ENCODE measurements at regions not wholly inside any gene's neighbourhood (a gene's known extent, or its start where the extent isn't known, plus 50 kb on each side); places are given as distances from the start of the nearest gene placed in this dataset.

DNA sequence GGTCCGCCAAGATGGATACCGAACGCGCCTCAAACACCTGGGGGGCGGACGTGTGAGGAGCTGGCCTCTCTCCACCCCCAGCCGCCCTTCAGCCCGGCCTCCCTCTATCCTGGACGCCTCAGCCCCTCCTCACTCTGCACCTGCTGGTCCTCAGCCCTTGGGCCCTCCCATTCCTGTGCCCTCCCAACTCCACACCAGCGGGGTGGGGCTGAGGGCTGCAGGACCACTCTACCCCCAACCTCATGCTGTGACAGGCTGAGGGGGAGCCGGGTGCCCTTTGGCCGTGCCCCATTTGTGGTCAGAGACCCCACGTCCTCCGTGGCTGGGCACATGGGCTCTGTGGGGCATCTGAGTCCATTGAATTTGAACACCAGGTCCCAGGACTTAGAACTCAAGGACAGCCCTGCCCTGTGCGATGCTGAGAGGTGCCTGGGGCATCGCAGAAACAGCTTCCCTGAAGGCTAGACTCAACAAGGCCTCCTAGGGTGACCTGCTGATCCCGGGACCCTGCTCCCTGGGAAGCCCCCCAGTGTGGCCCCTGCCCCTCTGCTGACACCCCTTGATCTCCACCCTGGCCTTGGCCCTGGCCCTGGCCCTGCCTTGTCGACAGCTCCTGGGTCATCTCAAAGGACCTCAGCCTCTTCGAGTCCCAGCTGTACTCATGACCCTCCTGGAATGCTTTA, 82.0 kb upstream of the SFSWAP start:
- in situ Hi-C loops (cut with MboI) (loop anchor here (5.0 kb wide), 1 partner anchor 297 kb away; no protein-coding TSS in a partner anchor), intact Hi-C loops (cut with micrococcal nuclease) (no loop called here)
- Histone ChIP-seq H3K27ac (ENCODE audit: extremely low read depth, low read depth, low read length) (no peak overlapping the region; the same call in 2 of the 3 replicates), H2AFZ (ENCODE audit: low read depth, low read length) (no peak overlapping the region), H3K4me3 (no peak overlapping the region), H3K4me1 (replicated peaks in 1 of 2; ENCODE audit: control insufficient read depth in 2 of 2, insufficient read depth in 2 of 2, low read length in 2 of 2) (peaks cover 15 to 39% of the 10 kb centered on the region in 2 experiments), H3K9me1 (ENCODE audit: control insufficient read depth, insufficient read depth, low read length) (peaks cover under 1% of the 10 kb centered on the region), H3K4me2 (ENCODE audit: insufficient read depth, low read length) (no peak overlapping the region), H3K9ac (ENCODE audit: insufficient read depth in 1 of 2, low read depth in 2 of 2, low read length in 2 of 2) (no peak overlapping the region), H3K9me3 (replicated peaks; ENCODE audit: control insufficient read depth, insufficient read depth, low read depth, low read length) (no peaks in the 10 kb centered on the region), H3K27me3 (ENCODE audit: control insufficient read depth in 2 of 2, insufficient read depth in 2 of 2, low read length in 2 of 2) (no peaks in the 10 kb centered on the region), H3K36me3 (ENCODE audit: control insufficient read depth, insufficient read depth, low read length) (no peaks in the 10 kb centered on the region), H4K20me1 (replicated peaks; ENCODE audit: control insufficient read depth, insufficient read depth, low read length) (no peaks in the 10 kb centered on the region), H3K79me2 (ENCODE audit: control insufficient read depth, insufficient read depth, low read length) (no peaks in the 10 kb centered on the region; the same call in 2 of the 3 replicates)
- ATAC-seq (no peak), FAIRE-seq (no peak), DNase-seq (ENCODE audit: extremely low read depth in 1 of 4, low spot score in 3 of 4) (no peak)
- POLR2A ChIA-PET = no interaction called here
- no TSS peak for BruUV-seq (replicated peaks)
- 27% methylated on average over 15 of the region's 19 CpGs for WGBS (ENCODE audit: insufficient coverage, low coverage, missing lambda C conversion rate)
- TF ChIP-seq, protein P1, sequence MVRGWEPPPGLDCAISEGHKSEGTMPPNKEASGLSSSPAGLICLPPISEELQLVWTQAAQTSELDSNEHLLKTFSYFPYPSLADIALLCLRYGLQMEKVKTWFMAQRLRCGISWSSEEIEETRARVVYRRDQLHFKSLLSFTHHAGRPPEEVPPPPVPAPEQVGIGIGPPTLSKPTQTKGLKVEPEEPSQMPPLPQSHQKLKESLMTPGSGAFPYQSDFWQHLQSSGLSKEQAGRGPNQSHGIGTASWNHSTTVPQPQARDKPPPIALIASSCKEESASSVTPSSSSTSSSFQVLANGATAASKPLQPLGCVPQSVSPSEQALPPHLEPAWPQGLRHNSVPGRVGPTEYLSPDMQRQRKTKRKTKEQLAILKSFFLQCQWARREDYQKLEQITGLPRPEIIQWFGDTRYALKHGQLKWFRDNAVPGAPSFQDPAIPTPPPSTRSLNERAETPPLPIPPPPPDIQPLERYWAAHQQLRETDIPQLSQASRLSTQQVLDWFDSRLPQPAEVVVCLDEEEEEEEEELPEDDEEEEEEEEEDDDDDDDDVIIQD (CRISPR knock-in tag; IDR thresholded peaks at IDR 0.05) = no peak
- TF ChIP-seq PHF8 (IDR thresholded peaks at IDR 0.05; ENCODE audit: borderline replicate concordance, low read length) = no peak
- TF ChIP-seq RBFOX2 (IDR thresholded peaks at IDR 0.05; ENCODE audit: low read depth, low read length) = no peak
- TF ChIP-seq ZNF140 (CRISPR knock-in tag; IDR thresholded peaks at IDR 0.05) = no peak
- TF ChIP-seq ILK (tag; IDR thresholded peaks at IDR 0.05; ENCODE audit: borderline replicate concordance, low read depth) = no peak
- TF ChIP-seq, protein P2, sequence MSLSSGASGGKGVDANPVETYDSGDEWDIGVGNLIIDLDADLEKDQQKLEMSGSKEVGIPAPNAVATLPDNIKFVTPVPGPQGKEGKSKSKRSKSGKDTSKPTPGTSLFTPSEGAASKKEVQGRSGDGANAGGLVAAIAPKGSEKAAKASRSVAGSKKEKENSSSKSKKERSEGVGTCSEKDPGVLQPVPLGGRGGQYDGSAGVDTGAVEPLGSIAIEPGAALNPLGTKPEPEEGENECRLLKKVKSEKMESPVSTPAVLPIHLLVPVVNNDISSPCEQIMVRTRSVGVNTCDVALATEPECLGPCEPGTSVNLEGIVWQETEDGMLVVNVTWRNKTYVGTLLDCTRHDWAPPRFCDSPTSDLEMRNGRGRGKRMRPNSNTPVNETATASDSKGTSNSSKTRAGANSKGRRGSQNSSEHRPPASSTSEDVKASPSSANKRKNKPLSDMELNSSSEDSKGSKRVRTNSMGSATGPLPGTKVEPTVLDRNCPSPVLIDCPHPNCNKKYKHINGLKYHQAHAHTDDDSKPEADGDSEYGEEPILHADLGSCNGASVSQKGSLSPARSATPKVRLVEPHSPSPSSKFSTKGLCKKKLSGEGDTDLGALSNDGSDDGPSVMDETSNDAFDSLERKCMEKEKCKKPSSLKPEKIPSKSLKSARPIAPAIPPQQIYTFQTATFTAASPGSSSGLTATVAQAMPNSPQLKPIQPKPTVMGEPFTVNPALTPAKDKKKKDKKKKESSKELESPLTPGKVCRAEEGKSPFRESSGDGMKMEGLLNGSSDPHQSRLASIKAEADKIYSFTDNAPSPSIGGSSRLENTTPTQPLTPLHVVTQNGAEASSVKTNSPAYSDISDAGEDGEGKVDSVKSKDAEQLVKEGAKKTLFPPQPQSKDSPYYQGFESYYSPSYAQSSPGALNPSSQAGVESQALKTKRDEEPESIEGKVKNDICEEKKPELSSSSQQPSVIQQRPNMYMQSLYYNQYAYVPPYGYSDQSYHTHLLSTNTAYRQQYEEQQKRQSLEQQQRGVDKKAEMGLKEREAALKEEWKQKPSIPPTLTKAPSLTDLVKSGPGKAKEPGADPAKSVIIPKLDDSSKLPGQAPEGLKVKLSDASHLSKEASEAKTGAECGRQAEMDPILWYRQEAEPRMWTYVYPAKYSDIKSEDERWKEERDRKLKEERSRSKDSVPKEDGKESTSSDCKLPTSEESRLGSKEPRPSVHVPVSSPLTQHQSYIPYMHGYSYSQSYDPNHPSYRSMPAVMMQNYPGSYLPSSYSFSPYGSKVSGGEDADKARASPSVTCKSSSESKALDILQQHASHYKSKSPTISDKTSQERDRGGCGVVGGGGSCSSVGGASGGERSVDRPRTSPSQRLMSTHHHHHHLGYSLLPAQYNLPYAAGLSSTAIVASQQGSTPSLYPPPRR (CRISPR knock-in tag; IDR thresholded peaks at IDR 0.05; ENCODE audit: borderline replicate concordance) = no peak
- no peak for TF ChIP-seq HDAC8 (tag; IDR thresholded peaks at IDR 0.05)
- CTCF ChIA-PET (ENCODE audit: low intra/inter-chr PET ratio) = no interaction called here
